CD4-positive, CD25-positive, alpha-beta regulatory T cell (primary cell): ENCODE measurements at regions not wholly inside any gene's neighbourhood (a gene's known extent, or its start where the extent isn't known, plus 50 kb on each side); places are given as distances from the start of the nearest gene placed in this dataset.

ENCODE experiments used
- ATAC-seq, 2 donors: fragments of 150-1000 bp; cut with Tn5 transposase; one replicate each; pipeline ENCODE4 v1.10.0; 2021; ENCODE audit warnings: low read depth in 2 of 2, moderate number of reproducible peaks in 2 of 2, moderate library complexity in 1 of 2
- DNase-seq, 3 donors: peaks; one replicate each; pipeline versions ENCODE4 v3.0.0 to v3.0.0-alpha.2; 2012 to 2022; ENCODE audit warnings: mixed read lengths in 1 of 3
- H3K27ac ChIP-seq: one replicate; pipeline ENCODE4 v1.7.0; 2013; ENCODE audit warnings: mild to moderate bottlenecking, low read length; ENCODE audit not compliant: insufficient read depth, poor library complexity, severe bottlenecking
- H3K27me3 ChIP-seq: one replicate; pipeline ENCODE4 v1.7.0; 2013; ENCODE audit warnings: low read length; ENCODE audit not compliant: control insufficient read depth, insufficient read depth
- H3K36me3 ChIP-seq: one replicate; pipeline ENCODE4 v1.7.0; 2013; ENCODE audit warnings: mild to moderate bottlenecking, low read length, moderate library complexity; ENCODE audit not compliant: control insufficient read depth, insufficient read depth
- H3K4me1 ChIP-seq: 2 replicates; pipeline ENCODE4 v1.7.0; 2013; ENCODE audit warnings: mild to moderate bottlenecking, low read length; ENCODE audit not compliant: insufficient read depth, control insufficient read depth, poor library complexity, severe bottlenecking
- H3K4me3 ChIP-seq: one replicate; pipeline ENCODE4 v1.7.0; 2013; ENCODE audit warnings: low read depth, mild to moderate bottlenecking, low read length, moderate library complexity
- H3K9me3 ChIP-seq, 2 experiments: 1 replicate in 1 of 2; 2 replicates in 1 of 2; pipeline ENCODE4 v1.7.0; 2013; ENCODE audit warnings: low read length in 2 of 2, mild to moderate bottlenecking in 1 of 2, moderate library complexity in 1 of 2; ENCODE audit not compliant: control insufficient read depth in 2 of 2
- H3K27ac Mint-ChIP-seq, 3 donors: one replicate each; pipeline ENCODE4 v1.8.0; 2020 to 2022; ENCODE audit warnings: mild to moderate bottlenecking in 3 of 3, mixed read lengths in 3 of 3, moderate library complexity in 2 of 3
- H3K27me3 Mint-ChIP-seq: one replicate; pipeline ENCODE4 v1.8.0; 2022; ENCODE audit warnings: mild to moderate bottlenecking, mixed read lengths
- H3K36me3 Mint-ChIP-seq: one replicate; pipeline ENCODE4 v1.8.0; 2020; ENCODE audit warnings: mixed read lengths
- H3K4me1 Mint-ChIP-seq, 4 donors: one replicate each; pipeline ENCODE4 v1.8.0; 2020 to 2022; ENCODE audit warnings: mixed read lengths in 4 of 4, mild to moderate bottlenecking in 1 of 4
- H3K4me3 Mint-ChIP-seq, 4 donors: one replicate each; pipeline ENCODE4 v1.8.0; 2020 to 2022; ENCODE audit warnings: mild to moderate bottlenecking in 4 of 4, mixed read lengths in 4 of 4, moderate library complexity in 3 of 4
- H3K9me3 Mint-ChIP-seq, 7 donors: one replicate each; pipeline ENCODE4 v1.8.0; 2020 to 2022; ENCODE audit warnings: mixed read lengths in 7 of 7, mild to moderate bottlenecking in 3 of 7, moderate library complexity in 2 of 7

DNA sequence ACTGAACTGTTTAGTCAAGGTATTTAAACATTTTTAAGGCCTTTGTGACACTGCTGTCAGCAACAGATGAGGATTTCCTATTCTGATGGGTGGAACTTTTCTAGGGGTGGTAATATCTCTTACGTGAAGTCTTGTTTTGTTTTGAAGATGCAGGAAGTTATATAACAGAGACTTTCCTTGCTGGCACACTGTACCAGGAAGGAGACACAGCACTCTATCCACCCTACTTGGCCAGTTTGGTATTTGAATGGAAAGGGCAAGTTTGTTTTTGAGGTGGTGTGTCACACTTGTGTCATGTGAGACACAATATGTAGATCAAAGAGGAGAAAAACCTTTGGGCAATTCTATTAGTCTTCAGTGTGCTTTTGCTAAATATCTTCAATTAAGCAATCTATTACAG, 51.6 kb upstream of the SRP54 start:
- H3K9me3 ChIP-seq: no peaks in the 10 kb centered on the region
- peak; percentile 36 to 81 (median 81) for DNase-seq
- Mint-ChIP-seq H3K27me3 (no peaks in the 10 kb centered on the region), H3K9me3 (peaks cover 0 to 2% (median 0%) of the 10 kb centered on the region in 7 donors), H3K4me3 (peak overlapping the region; percentile 61 to 78 (median 72)), H3K36me3 (peaks cover 17% of the 10 kb centered on the region), H3K4me1 (peaks cover 8 to 44% (median 30%) of the 10 kb centered on the region in 4 donors), H3K27ac (peak overlapping the region; percentile 94 to 98 (median 95))
- no peaks in the 10 kb centered on the region for H3K36me3 ChIP-seq
- H3K27ac ChIP-seq: peak overlapping the region; percentile 91
- H3K4me1 ChIP-seq: peaks cover 33% of the 10 kb centered on the region
- H3K27me3 ChIP-seq: no peaks in the 10 kb centered on the region
- ATAC-seq: peak; percentile 83 to 84
- H3K4me3 ChIP-seq: peak overlapping the region; percentile 87

- H3K36me3 Mint-ChIP-seq: peaks cover 17% of the 10 kb centered on the region
- no peaks in the 10 kb centered on the region for H3K9me3 ChIP-seq
- no peaks in the 10 kb centered on the region for H3K27me3 Mint-ChIP-seq
- H3K36me3 ChIP-seq: no peaks in the 10 kb centered on the region
- H3K4me3 Mint-ChIP-seq: peak overlapping the region; percentile 61 to 78 (median 74)
- ATAC-seq: peak; percentile 54 to 55
- H3K9me3 Mint-ChIP-seq: peaks cover 0 to 2% (median 0%) of the 10 kb centered on the region in 7 donors
- no peaks in the 10 kb centered on the region for H3K27me3 ChIP-seq
- peak; percentile 3 to 77 (median 64) for DNase-seq
- peaks cover 8 to 44% (median 30%) of the 10 kb centered on the region in 4 donors for H3K4me1 Mint-ChIP-seq
- peak overlapping the region; percentile 91 for H3K27ac ChIP-seq
- peak overlapping the region; percentile 87 for H3K4me3 ChIP-seq
- H3K27ac Mint-ChIP-seq: peak overlapping the region; percentile 94 to 98 (median 95)
- H3K4me1 ChIP-seq: peaks cover 33% of the 10 kb centered on the region
Measured at GRCh38 chr14:34930591-34931091, 52.2 kb upstream of the SRP54 start.

- Mint-ChIP-seq H3K36me3 (peaks cover 14% of the 10 kb centered on the region), H3K9me3 (peaks cover 0 to 1% (median 0%) of the 10 kb centered on the region in 7 donors), H3K4me1 (peaks cover 8 to 32% (median 24%) of the 10 kb centered on the region in 4 donors), H3K27ac (peak overlapping the region; percentile 40 to 78 (median 76)), H3K27me3 (peaks cover 4% of the 10 kb centered on the region), H3K4me3 (no peak overlapping the region)
- Histone ChIP-seq H3K27ac (no peak overlapping the region), H3K27me3 (no peaks in the 10 kb centered on the region), H3K4me3 (no peak overlapping the region), H3K36me3 (no peaks in the 10 kb centered on the region), H3K9me3 (no peaks in the 10 kb centered on the region), H3K4me1 (peaks cover 29% of the 10 kb centered on the region)
- no peak for DNase-seq
- ATAC-seq: no peak
Measured at GRCh38 chr14:34926552-34926951, 51.4 kb upstream of the BAZ1A start.
